ENCODE measurements at regions not wholly inside any gene's neighbourhood (a gene's known extent, or its start where the extent isn't known, plus 50 kb on each side); places are given as distances from the start of the nearest gene placed in this dataset.

GRCh38 chr15:39115379-39116057 lies 465.4 kb upstream of the THBS1 start:
- no peak for DNase-seq (ENCODE audit: low read depth in 2 of 2)

GRCh38 chr15:39118510-39118909 lies 462.4 kb upstream of the THBS1 start:
- DNase-seq (ENCODE audit: low read depth in 2 of 2): peak; percentile 89 to 92

GRCh38 chr15:39124155-39124552 lies 456.7 kb upstream of the THBS1 start:
- peak in 1 of 2 donors; percentile 33 for DNase-seq (ENCODE audit: low read depth in 2 of 2)

DNA sequence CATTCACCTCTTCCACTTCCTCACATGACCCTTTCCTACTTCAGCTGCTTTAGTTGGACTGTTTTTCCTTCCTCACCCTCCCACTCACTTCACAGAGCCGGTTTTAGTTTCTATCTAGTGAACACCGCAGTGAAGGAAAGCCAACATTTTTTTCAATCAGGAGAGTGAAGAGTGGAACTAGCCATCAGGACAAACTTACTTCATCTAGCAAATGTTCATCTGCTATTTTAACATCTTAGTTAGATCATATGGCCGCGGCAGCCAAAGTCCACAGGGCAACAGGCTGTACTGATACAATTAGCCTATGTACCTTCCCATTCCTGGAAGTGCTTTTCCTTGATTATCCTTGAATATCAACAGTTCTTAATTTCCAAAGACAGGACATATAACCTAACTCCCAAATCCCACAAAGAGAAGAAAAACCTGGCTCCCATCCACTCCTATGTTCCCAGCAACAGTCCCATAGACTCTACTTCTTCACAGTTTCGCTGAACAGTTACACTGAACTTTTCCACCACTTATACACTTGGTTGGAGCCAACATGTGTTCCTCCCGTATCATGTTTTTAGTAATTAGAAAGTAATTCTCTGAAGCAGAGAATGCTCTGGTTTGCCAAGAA lies 456.2 kb upstream of the THBS1 start:
- peak in 1 of 2 donors; percentile 17 for DNase-seq (ENCODE audit: low read depth in 2 of 2)

GRCh38 chr15:39125226-39125625 lies 455.7 kb upstream of the THBS1 start:
- DNase-seq (ENCODE audit: low read depth in 2 of 2): peak in 1 of 2 donors; percentile 20

GRCh38 chr15:39125904-39126303 lies 455.0 kb upstream of the THBS1 start:
- DNase-seq (ENCODE audit: low read depth in 2 of 2): peak; percentile 57 to 82

DNA sequence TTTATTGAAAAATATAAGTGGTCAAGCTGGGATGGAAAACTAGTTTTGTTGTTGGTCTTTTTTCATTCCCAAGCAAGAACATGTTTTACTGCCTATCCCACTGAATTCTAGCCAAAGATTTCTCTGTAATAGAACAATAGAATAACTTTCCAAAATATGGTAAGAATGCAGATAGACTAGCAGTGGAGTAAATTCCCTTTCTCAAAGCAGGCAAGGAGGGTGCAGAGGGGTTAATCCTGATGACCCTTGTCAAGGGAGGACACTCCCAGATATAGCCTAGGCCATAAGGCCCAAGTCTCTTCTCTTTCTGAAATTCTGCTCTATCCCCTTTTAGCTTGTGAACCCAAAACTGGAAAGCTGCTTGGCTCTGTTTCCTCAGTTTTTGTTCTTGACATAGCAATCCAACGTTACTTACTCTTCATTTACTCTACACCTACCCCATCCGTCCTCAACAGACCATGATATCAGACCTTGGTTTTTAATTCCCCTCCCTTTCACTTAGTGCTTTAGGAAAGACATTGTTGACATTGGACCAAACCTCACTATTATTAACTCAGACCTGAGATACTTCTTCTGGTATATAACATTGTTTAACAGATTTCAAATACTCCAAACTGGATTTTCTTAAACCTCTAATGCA lies 453.6 kb upstream of the THBS1 start:
- peak; percentile 66 to 78 for DNase-seq (ENCODE audit: low read depth in 2 of 2)

DNA sequence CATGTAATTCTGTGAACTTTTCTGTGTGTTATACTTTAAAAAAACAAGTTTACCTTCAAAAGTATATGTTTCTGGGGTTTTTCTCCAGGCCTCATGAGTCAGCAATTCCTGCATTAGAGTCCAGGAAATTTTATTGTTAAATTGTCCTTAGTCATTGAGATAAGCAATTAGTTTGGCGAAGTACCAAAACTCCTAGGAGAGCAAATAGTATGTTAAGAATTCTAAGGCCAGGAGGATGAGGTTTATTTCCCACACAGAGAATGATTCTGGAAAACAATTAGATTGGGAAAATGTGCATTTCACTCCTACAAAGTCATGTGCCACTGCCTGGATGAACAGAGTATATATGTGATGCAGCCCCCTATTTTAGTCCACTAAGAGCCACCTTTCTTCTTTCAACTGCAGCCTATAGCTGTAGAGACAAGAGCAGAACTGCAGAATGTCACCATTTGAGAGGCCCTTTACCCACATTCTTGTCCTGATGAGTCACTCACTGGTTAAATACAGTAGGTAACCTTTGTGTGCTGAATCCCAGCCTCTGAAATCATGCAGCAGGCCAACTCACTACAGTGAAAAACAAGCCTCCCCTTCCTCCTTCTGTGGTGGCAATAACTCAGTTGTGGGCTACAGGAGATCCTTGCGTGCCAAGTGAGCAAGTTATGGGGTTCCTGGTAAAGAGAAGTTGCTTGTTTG lies 452.8 kb upstream of the THBS1 start:
- peak; percentile 92 to 98 for DNase-seq (ENCODE audit: low read depth in 2 of 2)

DNA sequence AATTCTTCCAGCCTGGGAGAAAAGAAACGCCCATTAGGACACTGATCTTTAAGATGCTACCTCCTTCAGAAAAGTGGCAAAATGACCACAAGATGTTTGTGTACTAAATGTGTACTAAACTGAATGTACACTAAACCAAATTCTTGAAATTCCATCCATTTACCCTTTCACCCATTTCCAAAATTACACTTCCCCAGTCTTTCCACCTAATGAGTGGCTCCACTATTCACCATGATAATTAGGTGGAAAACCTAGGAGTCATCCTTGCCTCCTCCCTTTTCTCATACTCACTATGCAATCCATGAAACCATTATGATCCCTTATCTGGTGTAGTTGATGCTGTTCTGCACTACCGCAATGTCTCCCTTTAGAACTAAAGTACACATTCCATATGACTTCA lies 452.1 kb upstream of the THBS1 start:
- DNase-seq (ENCODE audit: low read depth in 2 of 2): peak in 1 of 2 donors; percentile 39

- peak in 1 of 2 donors; percentile 94 for DNase-seq (ENCODE audit: low read depth in 2 of 2)
These were observed 450.1 kb upstream of the THBS1 start for GRCh38 chr15:39130556-39131379.

GRCh38 chr15:39131609-39132008 lies 449.3 kb upstream of the THBS1 start:
- DNase-seq (ENCODE audit: low read depth in 2 of 2): peak in 1 of 2 donors; percentile 64

DNA sequence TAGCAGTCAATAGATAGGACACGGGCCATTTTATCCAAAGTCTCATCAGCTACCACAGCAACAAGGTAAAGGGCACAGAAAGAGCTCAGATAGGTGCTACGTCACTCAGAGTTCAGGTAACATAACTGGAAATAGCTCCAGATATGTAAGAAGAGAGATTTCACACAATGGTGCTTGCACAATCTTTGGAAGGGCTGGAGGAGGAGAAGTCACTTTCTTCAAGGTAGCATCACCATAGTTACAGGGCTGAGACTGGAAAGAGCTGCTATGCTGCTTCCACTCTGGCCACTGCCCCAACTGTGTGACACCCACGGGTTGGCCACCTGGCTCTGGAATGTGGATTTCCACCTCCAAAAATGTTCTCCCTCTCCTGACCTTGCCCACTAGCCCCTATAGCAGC lies 448.8 kb upstream of the THBS1 start:
- DNase-seq (ENCODE audit: low read depth in 2 of 2): no peak

DNA sequence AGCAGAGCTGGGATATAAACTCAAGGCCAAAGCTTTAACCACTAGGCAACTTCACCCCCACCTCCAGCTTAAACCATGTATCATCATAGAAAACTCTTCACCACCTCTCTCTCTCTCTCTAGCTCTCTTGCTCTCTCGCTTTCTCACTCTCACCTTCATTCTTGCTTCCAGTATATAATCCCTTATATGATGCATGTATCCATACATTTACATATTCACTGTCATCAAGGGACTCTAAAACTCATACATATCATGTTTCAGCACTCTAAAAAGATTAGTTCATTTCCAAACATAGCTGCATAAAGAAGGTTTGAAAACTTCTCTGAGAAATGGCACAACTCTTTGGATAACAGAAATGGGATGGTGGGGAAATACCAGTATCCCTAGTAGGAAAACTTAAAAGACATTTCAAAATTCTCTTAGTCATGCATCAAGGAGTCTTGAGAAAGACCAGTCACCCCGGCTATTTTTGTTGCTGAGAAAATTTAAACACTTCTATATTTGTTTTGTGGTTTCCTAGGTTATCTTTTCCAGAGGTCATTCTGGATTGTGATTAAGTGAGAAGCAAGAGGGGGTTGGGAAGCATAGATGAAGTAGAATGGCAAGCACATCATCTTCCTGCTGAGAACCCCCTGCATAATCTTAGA lies 447.8 kb upstream of the THBS1 start:
- DNase-seq (ENCODE audit: low read depth in 2 of 2): peak in 1 of 2 donors; percentile 69

DNA sequence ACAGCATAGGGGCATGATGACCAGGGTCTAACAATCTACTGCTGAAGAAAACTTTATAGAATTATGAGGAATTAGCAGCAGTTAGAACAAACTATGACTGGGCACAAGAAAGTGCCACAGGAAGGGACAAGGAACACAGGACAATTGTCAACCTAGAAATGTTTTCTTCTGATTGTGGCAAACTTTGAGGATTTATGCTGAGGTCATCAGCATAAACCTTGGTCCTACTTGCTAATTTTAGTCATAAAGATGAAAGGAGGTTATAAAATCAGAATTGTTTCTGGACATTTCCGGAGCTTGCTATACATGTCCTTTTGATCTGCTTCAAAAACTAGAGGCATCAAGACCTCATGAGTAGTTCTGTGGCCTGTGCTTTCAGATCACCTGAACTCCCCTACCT lies 446.6 kb upstream of the THBS1 start:
- DNase-seq (ENCODE audit: low read depth in 2 of 2): no peak

GRCh38 chr15:39135989-39136388 lies 444.9 kb upstream of the THBS1 start:
- no peak for DNase-seq (ENCODE audit: low read depth in 2 of 2)

DNA sequence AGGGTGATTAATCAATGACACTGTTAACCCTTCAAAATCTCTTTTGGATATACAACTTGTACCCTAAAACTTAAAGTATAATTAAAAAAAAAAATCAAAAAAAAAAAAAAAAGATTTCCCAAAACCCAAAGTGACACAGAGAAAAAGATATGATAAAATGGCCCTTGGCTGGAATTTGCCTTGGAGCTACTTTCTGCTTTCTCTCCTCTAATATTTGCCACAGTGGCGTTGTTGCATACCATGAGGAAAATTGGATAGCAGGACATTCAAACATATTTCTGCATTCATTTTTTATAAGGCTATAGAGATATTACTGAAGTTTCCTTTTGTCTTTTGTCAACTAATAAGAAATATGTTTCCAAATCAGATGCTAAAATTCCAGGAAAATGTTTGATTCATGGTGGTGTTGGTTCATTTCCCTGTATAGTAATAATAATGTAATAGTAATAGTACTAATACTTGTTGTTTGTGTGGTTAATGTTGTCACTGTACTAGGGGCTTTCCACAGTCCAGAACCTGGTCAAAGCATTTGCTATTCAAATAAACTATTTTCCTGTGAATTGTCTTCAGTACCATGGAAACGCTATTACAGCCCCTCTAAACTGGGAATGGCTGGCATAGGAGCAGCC lies 441.3 kb upstream of the THBS1 start:
- peak in 1 of 2 donors; percentile 88 for DNase-seq (ENCODE audit: low read depth in 2 of 2)

DNA sequence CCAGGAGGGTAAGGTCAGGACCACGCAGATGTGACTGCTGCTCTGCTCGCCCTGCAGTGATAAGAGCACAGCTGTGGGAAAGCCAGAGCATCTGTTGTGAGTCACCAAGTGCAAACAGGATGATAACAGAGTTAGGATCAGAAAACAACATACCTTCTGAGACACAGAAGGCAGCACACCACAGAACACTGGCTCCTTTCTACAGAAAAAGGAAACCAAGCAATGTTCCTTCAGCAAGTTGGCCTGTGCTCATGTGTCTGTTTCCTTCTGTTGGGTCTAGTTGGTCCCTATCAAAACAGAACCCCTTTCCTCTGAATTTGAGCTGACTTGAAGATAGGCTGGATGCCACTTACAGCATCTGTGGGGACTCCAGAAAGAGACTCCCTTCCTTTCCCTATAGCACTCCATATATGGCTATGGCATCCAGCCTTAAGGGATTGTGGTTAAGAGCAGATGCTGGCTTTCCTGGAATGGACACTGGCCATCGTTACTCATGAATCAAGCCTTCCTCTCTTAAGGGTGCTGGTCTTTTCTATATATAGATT lies 440.7 kb upstream of the THBS1 start:
- DNase-seq (ENCODE audit: low read depth in 2 of 2): peak in 1 of 2 donors; percentile 100

- DNase-seq (ENCODE audit: low read depth in 2 of 2): no peak
These were observed 438.4 kb upstream of the THBS1 start for GRCh38 chr15:39142500-39142899.

- no peak for DNase-seq (ENCODE audit: low read depth in 2 of 2)
These were observed 437.4 kb upstream of the THBS1 start for GRCh38 chr15:39143479-39143878.

- DNase-seq (ENCODE audit: low read depth in 2 of 2): no peak
These were observed 436.8 kb upstream of the THBS1 start for GRCh38 chr15:39144051-39144450.

Measured in dermis microvascular lymphatic vessel endothelial cell (primary cell).